ENCODE measurements at regions not wholly inside any gene's neighbourhood (a gene's known extent, or its start where the extent isn't known, plus 50 kb on each side); places are given as distances from the start of the nearest gene placed in this dataset.

DNA sequence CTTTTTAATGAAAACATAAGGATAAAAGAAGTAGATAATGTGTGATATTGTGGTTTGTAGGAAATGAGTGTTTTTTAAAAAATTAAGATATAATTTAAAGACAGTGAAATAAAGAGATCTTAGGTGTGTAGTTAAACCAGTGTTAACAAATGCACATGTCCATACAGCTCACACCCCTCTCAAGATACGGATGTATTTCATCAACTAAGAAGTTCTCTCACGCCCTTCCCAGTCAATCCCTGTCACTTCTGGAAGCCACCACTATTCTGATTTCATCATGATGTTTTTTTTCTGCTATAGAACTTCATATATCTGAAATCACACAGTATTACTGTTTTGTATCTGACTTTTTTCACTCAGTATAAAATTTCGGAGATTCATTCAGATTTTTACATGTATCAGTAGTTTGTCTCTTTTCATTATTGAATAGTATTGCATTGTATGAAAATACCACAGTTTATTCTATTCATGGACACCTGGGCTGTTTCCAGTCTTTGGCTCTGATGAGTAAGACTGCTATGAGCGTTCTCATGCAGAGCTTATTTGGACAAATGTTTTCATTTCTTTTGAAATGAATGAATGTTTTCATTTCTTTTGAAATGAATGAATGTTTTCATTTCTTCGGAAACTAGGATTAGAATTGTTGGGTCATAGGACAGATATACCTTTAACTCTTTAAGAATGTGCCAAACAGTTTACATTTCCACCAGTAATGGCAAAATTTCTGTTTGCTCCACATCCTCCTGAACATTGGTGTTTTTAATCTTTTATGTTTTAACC is 49.7 kb upstream of the ELOVL5 start:
- no peak overlapping the region for H3K4me2 ChIP-seq
- BruUV-seq (replicated peaks), result no TSS peak
- H3K4me1 ChIP-seq (replicated peaks; ENCODE audit: insufficient read depth), result no peaks in the 10 kb centered on the region
- TF ChIP-seq EZH2 (IDR thresholded peaks at IDR 0.05; ENCODE audit: low read depth), result no peak
- TF ChIP-seq, protein P1, sequence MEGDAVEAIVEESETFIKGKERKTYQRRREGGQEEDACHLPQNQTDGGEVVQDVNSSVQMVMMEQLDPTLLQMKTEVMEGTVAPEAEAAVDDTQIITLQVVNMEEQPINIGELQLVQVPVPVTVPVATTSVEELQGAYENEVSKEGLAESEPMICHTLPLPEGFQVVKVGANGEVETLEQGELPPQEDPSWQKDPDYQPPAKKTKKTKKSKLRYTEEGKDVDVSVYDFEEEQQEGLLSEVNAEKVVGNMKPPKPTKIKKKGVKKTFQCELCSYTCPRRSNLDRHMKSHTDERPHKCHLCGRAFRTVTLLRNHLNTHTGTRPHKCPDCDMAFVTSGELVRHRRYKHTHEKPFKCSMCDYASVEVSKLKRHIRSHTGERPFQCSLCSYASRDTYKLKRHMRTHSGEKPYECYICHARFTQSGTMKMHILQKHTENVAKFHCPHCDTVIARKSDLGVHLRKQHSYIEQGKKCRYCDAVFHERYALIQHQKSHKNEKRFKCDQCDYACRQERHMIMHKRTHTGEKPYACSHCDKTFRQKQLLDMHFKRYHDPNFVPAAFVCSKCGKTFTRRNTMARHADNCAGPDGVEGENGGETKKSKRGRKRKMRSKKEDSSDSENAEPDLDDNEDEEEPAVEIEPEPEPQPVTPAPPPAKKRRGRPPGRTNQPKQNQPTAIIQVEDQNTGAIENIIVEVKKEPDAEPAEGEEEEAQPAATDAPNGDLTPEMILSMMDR (conservative IDR thresholded peaks at IDR 0.05), result no peak
- DNase-seq, result no peak
- H3K27ac ChIP-seq, result no peak overlapping the region
- H3K27me3 ChIP-seq (ENCODE audit: insufficient read depth, low read depth), result no peaks in the 10 kb centered on the region
- H2AFZ ChIP-seq, result no peak overlapping the region
- no peaks in the 10 kb centered on the region for H3K79me2 ChIP-seq (ENCODE audit: low read depth)
- no peaks in the 10 kb centered on the region for H3K36me3 ChIP-seq (ENCODE audit: low read depth)
- intact Hi-C loops (cut with micrococcal nuclease; ENCODE audit: unreplicated experiment), result no loop called here
- H3K4me3 ChIP-seq, result no peak overlapping the region
- H4K20me1 ChIP-seq (ENCODE audit: insufficient read depth), result no peaks in the 10 kb centered on the region
- no peaks in the 10 kb centered on the region for H3F3A ChIP-seq (ENCODE audit: insufficient read depth, low read depth)
- CTCF ChIA-PET, result interaction anchor here (0.7 kb wide), 1 partner anchor 305 kb away, joined by 3 read pairs; no protein-coding TSS in a partner anchor
- H3K9me3 ChIP-seq (ENCODE audit: insufficient read depth, low read depth), result no peaks in the 10 kb centered on the region
- POLR2A ChIA-PET (ENCODE audit: unreplicated experiment), result no interaction called here
- H3K9me2 ChIP-seq (ENCODE audit: insufficient read depth), result no peaks in the 10 kb centered on the region

All from PC-9 (cell line).